HEK293 (cell line): ENCODE measurements at regions not wholly inside any gene's neighbourhood (a gene's known extent, or its start where the extent isn't known, plus 50 kb on each side); places are given as distances from the start of the nearest gene placed in this dataset.

Experiments
- CTCF ChIA-PET: fragments of 350-600 bp; formaldehyde crosslinking; extraction: SDS; loops from one replicate; lab custom pipeline; 2021; ENCODE audit warnings: antibody characterized with exemption; lab: Yijun Ruan, JAX
- POLR2A ChIA-PET: fragments of 300-600 bp; formaldehyde crosslinking; extraction: SDS; loops from one replicate; lab custom pipeline; 2020; ENCODE audit warnings: antibody characterized with exemption, inconsistent platforms; lab: Yijun Ruan, JAX
- H3K27ac ChIP-seq: fragments of 200-500 bp; sonication (Bioruptor generic); 2 replicates; pipeline ENCODE4 v1.5.1; 2014; ENCODE audit warnings: low read depth, low read length, control low read depth, inconsistent platforms; ENCODE audit errors: extremely low read depth
- H3K36me3 ChIP-seq, 2 experiments: fragments of 200-500 bp in 1 of 2; sonication (Bioruptor generic) in 1 of 2; 1 replicate in 1 of 2; 2 replicates in 1 of 2; pipeline ENCODE4 v1.5.1; 2014 to 2017; ENCODE audit warnings: inconsistent platforms in 2 of 2, low read length in 2 of 2; ENCODE audit not compliant: control insufficient read depth in 2 of 2, insufficient read depth in 1 of 2
- H3K4me1 ChIP-seq: fragments of 200-500 bp; sonication (Bioruptor generic); 2 replicates; pipeline ENCODE4 v1.5.1; 2014; ENCODE audit warnings: mild to moderate bottlenecking, low read length, inconsistent platforms; ENCODE audit not compliant: control insufficient read depth, insufficient read depth
- H3K4me3 ChIP-seq: 2 replicates; pipeline ENCODE4 v1.5.1; 2011; ENCODE audit warnings: low read depth, mild to moderate bottlenecking, control low read depth, low read length, moderate library complexity
- H3K9me3 ChIP-seq: fragments of 200-500 bp; sonication (Bioruptor generic); 2 replicates; pipeline ENCODE4 v1.5.1; 2014; ENCODE audit warnings: low read depth, low read length, inconsistent platforms; ENCODE audit not compliant: control insufficient read depth, insufficient read depth
- GLI2 ChIP-seq: fragments of 450-650 bp; formaldehyde crosslinking; IDR thresholded peaks from 2 replicates; pipeline ENCODE4; 2017; ENCODE audit warnings: missing biosample characterization, missing genetic modification characterization, low read depth, borderline replicate concordance
- INSM2 ChIP-seq: fragments of 450-650 bp; formaldehyde crosslinking; IDR thresholded peaks from 2 replicates; pipeline ENCODE4 v1.5.1; 2016; ENCODE audit warnings: missing biosample characterization, missing genetic modification characterization
- OVOL3 ChIP-seq: fragments of 450-650 bp; formaldehyde crosslinking; IDR thresholded peaks from 2 replicates; pipeline ENCODE4 v1.5.1; 2016; ENCODE audit warnings: missing biosample characterization, missing genetic modification characterization
- PRDM10 ChIP-seq: fragments of 450-650 bp; formaldehyde crosslinking; IDR thresholded peaks from 2 replicates; pipeline ENCODE4 v1.5.1; 2016; ENCODE audit warnings: missing biosample characterization, missing genetic modification characterization
- PRDM6 ChIP-seq: fragments of 450-650 bp; formaldehyde crosslinking; IDR thresholded peaks from 2 replicates; pipeline ENCODE4 v1.5.1; 2017; ENCODE audit warnings: missing biosample characterization, missing genetic modification characterization
- ZBTB17 ChIP-seq: fragments of 450-650 bp; formaldehyde crosslinking; IDR thresholded peaks from 2 replicates; pipeline ENCODE4 v1.5.1; 2016; ENCODE audit warnings: missing biosample characterization, missing genetic modification characterization
- ZFP41 ChIP-seq: fragments of 450-650 bp; formaldehyde crosslinking; IDR thresholded peaks from 2 replicates; pipeline ENCODE4 v1.5.1; 2016; ENCODE audit warnings: missing biosample characterization, missing genetic modification characterization, borderline replicate concordance
- ZNF157 ChIP-seq: fragments of 450-650 bp; formaldehyde crosslinking; IDR thresholded peaks from 2 replicates; pipeline ENCODE4 v1.5.1; 2016; ENCODE audit warnings: missing biosample characterization, missing genetic modification characterization
- ZNF184 ChIP-seq: fragments of 450-650 bp; IDR thresholded peaks from 2 replicates; pipeline ENCODE4 v1.5.1; 2018; ENCODE audit warnings: missing biosample characterization, mild to moderate bottlenecking, missing genetic modification characterization
- ZNF239 ChIP-seq: fragments of 450-650 bp; formaldehyde crosslinking; IDR thresholded peaks from 2 replicates; pipeline ENCODE4 v1.5.1; 2016; ENCODE audit warnings: missing biosample characterization, missing genetic modification characterization
- ZNF426 ChIP-seq: fragments of 450-650 bp; formaldehyde crosslinking; IDR thresholded peaks from 2 replicates; pipeline ENCODE4 v1.5.1; 2017; ENCODE audit warnings: missing biosample characterization, missing genetic modification characterization, mild to moderate bottlenecking, inconsistent platforms, moderate library complexity
- ZNF48 ChIP-seq: fragments of 450-650 bp; formaldehyde crosslinking; IDR thresholded peaks from 2 replicates; pipeline ENCODE4 v1.5.1; 2016; ENCODE audit warnings: missing biosample characterization, missing genetic modification characterization
- ZNF518A ChIP-seq: fragments of 450-650 bp; formaldehyde crosslinking; conservative IDR thresholded peaks from 2 replicates; pipeline ENCODE4 v1.5.1; 2016; ENCODE audit warnings: low read depth, missing biosample characterization, missing genetic modification characterization
- ZNF548 ChIP-seq: fragments of 450-650 bp; formaldehyde crosslinking; IDR thresholded peaks from 2 replicates; pipeline ENCODE4 v1.5.1; 2016; ENCODE audit warnings: missing biosample characterization, missing genetic modification characterization
- ZNF561 ChIP-seq: fragments of 450-650 bp; IDR thresholded peaks from 2 replicates; pipeline ENCODE4 v1.5.1; 2018; ENCODE audit warnings: missing biosample characterization, missing genetic modification characterization, borderline replicate concordance
- ZNF610 ChIP-seq: fragments of 450-650 bp; formaldehyde crosslinking; IDR thresholded peaks from 2 replicates; pipeline ENCODE4 v1.5.1; 2016; ENCODE audit warnings: missing biosample characterization, missing genetic modification characterization, borderline replicate concordance
- ZNF623 ChIP-seq: fragments of 450-650 bp; formaldehyde crosslinking; IDR thresholded peaks from 2 replicates; pipeline ENCODE4 v1.5.1; 2016; ENCODE audit warnings: missing biosample characterization, missing genetic modification characterization
- ZNF792 ChIP-seq: fragments of 450-650 bp; formaldehyde crosslinking; IDR thresholded peaks from 2 replicates; pipeline ENCODE4 v1.5.1; 2016; ENCODE audit warnings: missing biosample characterization, missing genetic modification characterization
- ZNF843 ChIP-seq: fragments of 450-650 bp; formaldehyde crosslinking; IDR thresholded peaks from 2 replicates; pipeline ENCODE4 v1.5.1; 2016; ENCODE audit warnings: missing biosample characterization, missing genetic modification characterization
- ZSCAN18 ChIP-seq: fragments of 450-650 bp; formaldehyde crosslinking; IDR thresholded peaks from 2 replicates; pipeline ENCODE4 v1.5.1; 2016; ENCODE audit warnings: missing biosample characterization, missing genetic modification characterization
- ZSCAN23 ChIP-seq: fragments of 450-650 bp; formaldehyde crosslinking; IDR thresholded peaks from 2 replicates; pipeline ENCODE4 v1.5.1; 2016; ENCODE audit warnings: missing biosample characterization, missing genetic modification characterization
- ZSCAN5A ChIP-seq: fragments of 450-650 bp; formaldehyde crosslinking; IDR thresholded peaks from 2 replicates; pipeline ENCODE4 v1.5.1; 2016; ENCODE audit warnings: missing biosample characterization, missing genetic modification characterization

- TF ChIP-seq PRDM6 (tag by site-specific recombination): no peak
- no peak for TF ChIP-seq ZNF48
- TF ChIP-seq ZNF157: no peak
- no peak for TF ChIP-seq ZNF561
- no peak for TF ChIP-seq ZNF843 (tag by site-specific recombination)
- TF ChIP-seq ZFP41 (tag by site-specific recombination): no peak
Observed at GRCh38 chr6:9467741-9468140, 947.1 kb downstream of the TFAP2A start (continued).

GRCh38 chr6:9464583-9464982, 950.3 kb downstream of the TFAP2A start:
- POLR2A ChIA-PET: no interaction called here
- Histone ChIP-seq H3K4me3 (no peak overlapping the region), H3K36me3 (no peaks in the 10 kb centered on the region), H3K27ac (no peak overlapping the region), H3K4me1 (no peaks in the 10 kb centered on the region), H3K9me3 (no peaks in the 10 kb centered on the region)
- TF ChIP-seq ZNF518A (tag by site-specific recombination) (no peak), ZNF610 (tag by site-specific recombination) (no peak), ZNF548 (tag by site-specific recombination) (no peak), INSM2 (tag by site-specific recombination) (no peak), ZNF792 (tag by site-specific recombination) (no peak), ZBTB17 (tag by site-specific recombination) (no peak), ZNF426 (tag by site-specific recombination) (no peak), ZSCAN18 (no peak), ZNF184 (no peak), ZNF157 (no peak), ZNF623 (no peak), GLI2 (tag by site-specific recombination) (no peak), PRDM10 (tag by site-specific recombination) (no peak), ZSCAN5A (no peak), OVOL3 (tag by site-specific recombination) (no peak), ZNF561 (no peak), ZSCAN23 (tag by site-specific recombination) (no peak), ZNF239 (tag by site-specific recombination) (no peak)
- CTCF ChIA-PET: no interaction called here
